HG02610 (cell line): ENCODE measurements at regions not wholly inside any gene's neighbourhood (a gene's known extent, or its start where the extent isn't known, plus 50 kb on each side); places are given as distances from the start of the nearest gene placed in this dataset.
"Not testable (repeated sequence)": the region's sequence is repeated elsewhere in the genome, so short reads cannot be mapped to it uniquely, and the experiment has no call there.

Experiments used
- ATAC-seq: cut with Tn5 transposase; IDR thresholded peaks from one replicate; pipeline ENCODE4 v1.9.1; 2021; ENCODE audit warnings: mild to moderate bottlenecking, moderate library complexity; ENCODE audit not compliant: unreplicated experiment

DNA sequence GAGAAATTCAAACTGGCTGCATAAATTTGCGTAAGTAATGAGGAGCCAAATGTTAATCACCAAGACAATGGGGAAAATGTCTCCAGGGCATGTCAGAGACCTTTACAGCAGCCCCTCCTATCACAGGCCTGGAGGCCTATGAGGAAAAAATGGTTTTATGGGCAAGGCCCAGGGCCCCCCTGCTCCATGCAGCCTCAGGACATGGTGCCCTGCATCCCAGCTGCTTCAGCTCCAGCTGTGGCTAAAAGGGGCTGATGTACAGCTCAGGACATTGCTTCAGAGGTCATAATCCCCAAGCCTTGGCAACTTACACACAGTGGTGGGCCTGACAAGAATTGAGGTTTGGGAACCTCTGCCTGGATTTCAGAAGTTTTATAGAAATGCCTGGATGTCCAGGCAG is 126.2 kb upstream of the TGFBR2 start:
- not testable (repeated sequence) for ATAC-seq

DNA sequence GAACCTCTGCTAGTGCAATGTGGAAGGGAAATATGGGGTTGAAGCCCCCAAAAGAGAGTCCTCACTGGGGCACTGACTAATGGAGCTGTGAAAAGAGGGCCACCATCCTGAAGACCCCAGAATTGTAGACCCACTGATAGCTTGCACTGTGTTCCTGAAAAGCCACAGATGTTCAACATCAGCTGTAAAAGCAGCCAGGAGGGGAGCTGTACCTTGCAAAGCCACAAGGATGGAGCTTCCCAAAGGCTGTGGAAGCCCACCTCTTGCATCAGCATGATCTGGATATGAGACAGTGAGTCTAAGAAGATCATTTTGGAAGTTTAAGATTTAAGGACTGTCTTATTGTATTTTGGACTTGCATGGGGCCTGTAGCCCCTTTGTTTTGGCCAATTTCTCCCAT is 125.8 kb upstream of the TGFBR2 start:
- no peak for ATAC-seq

DNA sequence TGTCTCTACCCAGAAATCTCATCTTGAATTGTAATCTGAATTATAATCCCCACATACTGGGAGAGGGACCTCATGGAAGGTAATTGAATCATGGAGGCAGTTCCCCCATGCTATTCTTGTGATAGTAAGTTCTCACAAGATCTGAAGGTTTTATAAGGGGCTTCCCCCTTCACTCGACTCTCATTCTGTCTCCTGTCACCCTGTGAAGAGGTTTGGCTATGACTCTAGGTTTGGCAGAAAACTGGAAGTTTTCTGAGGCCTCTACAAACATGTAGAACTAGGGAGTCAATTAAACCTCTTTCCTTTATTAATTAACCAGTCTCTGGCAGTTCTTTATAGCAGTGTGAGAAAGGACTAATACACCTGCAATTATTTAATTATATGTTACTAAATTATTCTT is 125.2 kb upstream of the TGFBR2 start:
- no peak for ATAC-seq

DNA sequence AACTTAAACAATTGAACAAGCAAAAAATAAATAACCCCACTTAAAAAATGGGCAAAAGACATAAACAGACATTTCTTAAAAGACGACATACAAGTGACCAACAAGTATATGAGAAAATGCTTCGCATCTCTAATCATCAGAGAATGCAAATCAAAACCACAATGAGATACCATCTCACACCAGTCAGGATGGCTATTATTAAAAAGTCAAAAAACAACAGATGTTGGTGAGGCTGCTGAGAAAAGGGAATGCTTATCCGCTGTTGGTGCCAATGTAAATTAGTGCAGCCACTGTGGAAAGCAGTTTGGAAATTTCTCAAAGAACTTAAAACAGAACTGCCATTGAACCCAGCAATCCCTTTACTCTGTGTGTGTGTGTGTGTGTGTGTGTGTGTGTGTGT is 122.2 kb upstream of the TGFBR2 start:
- ATAC-seq: not testable (repeated sequence)

DNA sequence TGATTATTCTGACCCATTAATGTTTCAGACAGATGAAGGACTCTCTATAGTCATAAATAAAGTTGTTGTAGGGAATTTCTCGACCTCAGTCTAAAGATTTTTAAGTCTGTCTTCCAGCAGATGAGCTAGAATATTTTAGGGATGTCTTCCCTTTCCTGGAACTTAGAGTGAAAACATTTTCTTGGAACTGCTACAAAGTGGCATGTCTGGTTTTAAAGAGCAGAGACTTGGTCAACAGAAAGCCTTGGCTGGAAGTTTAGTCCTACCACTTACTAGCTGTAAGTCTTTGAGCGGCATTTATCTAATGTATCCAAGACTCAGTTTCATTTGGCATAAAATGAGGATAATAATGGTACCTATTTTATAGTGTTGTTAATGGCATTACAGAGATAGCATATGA is 120.0 kb upstream of the TGFBR2 start:
- no peak for ATAC-seq

DNA sequence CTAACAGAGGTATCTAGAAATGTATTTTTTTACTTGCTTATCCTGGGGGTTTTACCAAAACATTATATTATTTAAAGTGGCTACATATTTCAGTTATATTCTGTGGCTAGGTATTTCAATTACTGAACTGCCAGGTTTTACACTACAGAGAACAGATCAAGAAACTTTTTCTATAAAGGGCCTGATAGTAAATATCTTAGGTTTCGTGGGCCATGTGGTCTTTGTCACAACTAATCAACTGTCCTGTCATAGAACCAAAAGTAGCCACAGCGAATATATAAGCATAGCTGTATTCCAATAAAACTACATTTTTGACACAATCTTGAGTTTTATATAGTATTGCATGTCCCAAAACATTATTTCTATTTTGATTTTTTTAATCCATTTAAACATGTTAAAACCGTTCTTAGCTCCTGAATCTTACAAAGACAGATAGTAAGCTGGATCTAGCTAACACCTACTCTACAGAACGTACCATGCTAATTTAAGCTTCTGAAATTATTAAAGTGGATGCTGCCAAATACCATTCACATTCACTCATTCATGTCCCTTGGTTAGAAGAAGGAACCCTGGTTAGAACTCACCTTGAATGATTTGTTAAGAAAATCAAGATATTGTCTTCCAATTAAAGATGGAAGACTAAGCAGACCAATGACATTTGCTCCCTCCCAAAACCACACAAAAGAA is 118.2 kb upstream of the TGFBR2 start:
- ATAC-seq: no peak

DNA sequence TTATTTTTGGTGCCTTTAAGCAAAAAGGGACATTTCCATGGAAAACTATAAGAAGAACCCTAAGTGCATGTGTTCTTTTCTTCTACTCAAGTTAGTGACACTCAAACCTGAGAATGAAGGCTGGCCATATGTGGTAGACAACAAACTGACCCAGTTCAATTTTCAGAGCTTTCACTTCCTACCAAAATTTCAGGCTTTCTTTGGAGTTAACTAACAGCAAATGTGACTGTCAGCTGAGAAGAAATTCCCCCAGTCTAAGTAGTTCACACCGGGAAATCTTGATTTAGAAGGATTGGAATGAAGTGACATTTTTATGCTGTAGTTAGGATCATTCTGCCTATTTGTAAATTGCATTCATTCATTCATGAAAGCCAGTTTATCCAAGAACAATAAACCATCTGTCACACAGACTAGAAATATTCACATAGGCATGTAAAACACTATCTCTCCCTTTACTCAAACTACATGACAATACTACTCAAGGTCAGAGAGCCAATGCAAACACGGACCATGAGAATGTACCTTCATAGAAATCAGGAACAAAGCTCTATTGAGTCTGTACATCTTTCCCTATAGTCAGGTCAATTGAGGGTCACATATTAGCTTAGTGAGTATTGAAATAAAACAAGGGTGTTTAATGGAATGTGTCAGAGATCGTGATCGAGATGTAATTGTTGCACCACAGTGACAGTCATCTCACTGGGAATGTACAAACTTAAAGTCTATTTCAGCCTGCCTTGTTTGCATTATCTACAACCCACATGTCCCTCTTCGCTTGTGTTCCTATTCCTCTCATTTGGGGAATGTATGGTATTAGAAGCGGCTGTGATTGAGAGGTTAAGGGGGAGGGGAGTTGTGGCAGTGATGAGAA is 113.8 kb upstream of the TGFBR2 start:
- ATAC-seq: no peak

DNA sequence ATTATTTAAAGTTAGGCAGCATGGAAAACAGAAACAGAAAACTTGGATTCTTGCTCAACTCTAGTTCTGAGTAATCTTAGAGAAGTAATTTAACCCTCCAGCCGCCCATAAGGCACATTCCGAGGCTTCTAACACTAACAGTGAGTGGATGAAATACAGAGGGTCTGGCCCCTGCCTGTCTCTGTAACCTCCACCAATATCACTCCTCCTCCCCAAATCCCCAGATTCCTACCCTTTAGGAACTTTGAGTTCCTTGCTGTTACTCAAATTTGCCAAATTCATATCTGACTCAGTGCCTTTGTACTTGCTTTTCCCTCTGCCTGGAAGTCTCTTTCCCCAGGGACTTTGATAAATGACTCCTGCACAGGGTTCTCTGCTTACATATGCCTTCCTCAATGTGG is 112.5 kb upstream of the TGFBR2 start:
- no peak for ATAC-seq

DNA sequence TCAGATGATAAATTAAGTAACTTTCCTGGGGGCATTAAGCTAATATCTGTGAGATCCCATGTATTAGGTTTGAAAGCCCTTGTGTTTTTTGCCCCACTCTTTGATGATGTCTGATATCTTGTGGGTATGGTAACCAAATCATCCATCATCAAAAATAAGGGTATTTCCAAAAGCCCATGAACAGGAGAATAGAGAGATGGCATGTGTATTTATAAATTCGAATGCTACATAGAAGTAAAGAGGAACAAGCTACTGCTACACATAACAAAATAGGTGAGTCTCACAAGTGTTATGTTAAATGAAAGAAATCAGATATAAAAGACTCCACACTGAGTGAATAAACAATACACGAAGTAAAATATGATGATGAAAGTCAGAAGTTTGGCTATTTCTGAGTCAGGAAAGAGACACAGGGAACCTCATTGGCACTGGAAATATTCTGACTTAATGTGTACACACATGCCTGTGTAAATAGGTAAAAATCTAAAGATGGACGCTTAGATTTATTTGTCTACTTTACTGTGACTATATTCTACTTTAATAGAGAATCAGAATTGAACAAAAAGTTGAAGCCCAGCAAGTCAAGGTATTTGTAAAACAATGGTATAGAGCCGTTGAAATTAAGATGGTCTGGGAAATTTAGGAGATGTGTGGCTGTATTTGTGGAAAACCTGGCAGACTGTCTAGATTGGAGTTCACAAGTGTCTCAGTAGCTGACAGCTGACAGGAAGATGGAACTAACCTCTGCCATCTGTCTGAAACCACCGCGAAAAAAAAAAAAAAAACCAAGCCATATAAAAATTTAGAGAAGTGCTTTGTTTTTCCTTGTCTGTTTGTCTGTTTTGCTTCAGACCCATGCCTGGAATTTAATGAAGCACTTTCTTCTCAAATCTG is 111.0 kb upstream of the TGFBR2 start:
- no peak for ATAC-seq

DNA sequence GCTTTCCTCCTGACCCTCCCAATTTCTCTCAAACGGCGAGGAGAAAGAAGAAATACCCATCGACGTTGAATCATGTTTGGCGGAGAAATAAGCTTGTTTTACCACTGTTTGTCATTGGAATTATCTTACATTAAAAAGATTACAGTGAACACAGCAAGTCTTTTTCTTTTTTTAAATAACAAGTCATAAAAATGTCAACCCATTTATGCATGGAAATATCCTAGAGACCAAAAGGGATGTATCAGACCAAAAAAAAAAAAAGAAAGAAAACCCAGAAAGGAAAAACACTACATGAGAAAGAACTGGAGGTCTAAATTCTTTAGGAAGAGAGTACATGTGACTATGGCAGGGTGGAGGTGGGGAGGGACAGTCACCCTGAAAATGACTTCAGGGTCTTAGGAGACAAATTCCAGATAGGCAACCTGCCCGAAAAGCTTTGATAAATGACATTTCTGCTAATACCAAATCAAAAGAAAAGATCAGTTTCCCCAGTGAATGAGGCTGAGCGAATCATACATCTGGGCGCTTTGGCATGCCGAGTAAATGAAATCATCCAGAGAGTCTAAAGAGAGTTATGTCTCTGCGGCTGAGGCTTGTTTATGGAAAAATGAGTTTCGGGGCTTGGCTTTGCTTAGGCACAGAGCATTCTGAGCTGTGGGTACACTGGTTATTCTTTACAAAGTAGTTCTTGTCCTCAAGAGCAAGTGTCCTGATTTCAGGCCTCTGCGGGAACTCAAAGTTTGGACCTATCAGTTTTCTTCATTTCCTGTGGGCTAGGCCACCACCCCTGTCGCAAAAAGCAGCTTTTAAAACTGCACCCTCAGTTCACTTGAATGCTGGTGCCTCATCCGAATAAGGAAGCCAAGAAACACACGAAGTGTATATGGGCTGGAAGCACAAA is 110.1 kb upstream of the TGFBR2 start:
- no peak for ATAC-seq

DNA sequence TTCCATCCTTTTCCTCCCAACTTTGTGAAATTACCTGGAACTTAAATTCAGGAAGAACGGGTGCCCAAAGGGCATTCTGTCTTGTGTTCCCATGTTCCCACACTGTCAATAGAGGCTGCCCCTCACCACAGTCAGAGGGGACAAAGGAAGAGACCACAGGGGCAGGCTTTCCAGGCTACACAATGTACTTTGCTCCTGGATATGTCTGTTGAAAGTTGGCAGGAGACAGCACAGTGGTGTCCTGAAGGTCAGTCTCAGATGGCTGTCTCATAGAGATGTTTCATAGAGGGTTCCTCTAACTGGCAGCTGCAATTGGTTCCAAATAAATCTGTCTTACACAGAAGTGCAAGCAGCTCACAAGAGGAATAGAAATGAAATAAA is 107.8 kb upstream of the TGFBR2 start:
- no peak for ATAC-seq

DNA sequence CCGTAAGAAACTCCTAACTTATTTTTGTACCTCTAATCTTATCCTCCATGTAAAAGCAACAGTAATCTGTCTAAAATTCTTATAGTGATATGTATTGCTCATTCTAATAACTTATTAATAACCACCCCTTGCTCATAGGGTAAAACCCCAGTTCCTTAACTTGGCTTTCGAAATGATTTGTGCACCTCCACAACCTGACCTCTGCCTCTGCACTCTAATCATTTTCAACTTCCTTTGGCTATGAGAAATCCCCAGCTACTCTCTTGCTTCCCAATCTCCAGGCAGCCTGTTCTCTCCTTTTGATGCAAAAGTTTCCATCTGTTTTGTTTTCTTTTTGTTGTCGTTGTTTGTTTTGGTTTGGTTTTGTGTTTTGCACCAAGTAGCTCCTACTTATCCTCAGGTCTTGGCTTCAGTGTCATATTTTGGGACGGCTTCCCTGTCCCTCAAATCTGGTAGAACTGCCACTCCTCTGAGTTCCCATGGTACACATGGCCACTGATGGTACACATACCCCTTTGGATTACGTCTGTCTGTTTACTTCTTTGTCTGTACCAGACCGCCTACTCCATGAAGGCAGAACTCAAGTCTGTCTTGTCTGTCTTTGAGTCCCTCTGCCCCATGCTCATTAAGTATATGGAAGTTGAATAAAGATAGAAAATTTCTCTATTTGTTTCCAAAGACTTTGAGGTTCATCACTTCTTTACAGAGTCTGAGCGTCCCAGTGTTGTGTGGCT is 105.6 kb upstream of the TGFBR2 start:
- ATAC-seq: peak; percentile 97

DNA sequence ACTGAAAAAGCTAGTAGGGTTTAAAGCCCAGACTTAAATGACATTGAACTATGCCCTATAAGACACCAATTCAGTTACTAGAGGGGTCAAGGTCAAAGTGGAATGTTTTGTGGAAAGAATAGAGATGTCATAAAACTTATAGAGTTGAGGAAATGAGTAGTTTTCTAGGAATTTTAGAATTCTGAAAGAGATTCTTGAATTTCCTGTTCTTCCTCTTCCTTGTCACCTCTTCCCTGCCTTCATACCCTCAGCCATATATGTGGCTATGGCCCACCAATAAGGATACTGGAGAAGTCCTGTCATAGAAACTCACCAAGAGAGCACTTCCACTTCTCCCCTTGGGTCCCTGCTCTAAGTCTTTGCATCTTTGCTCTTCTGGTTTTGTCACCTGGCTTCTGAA is 104.9 kb upstream of the TGFBR2 start:
- ATAC-seq: no peak

DNA sequence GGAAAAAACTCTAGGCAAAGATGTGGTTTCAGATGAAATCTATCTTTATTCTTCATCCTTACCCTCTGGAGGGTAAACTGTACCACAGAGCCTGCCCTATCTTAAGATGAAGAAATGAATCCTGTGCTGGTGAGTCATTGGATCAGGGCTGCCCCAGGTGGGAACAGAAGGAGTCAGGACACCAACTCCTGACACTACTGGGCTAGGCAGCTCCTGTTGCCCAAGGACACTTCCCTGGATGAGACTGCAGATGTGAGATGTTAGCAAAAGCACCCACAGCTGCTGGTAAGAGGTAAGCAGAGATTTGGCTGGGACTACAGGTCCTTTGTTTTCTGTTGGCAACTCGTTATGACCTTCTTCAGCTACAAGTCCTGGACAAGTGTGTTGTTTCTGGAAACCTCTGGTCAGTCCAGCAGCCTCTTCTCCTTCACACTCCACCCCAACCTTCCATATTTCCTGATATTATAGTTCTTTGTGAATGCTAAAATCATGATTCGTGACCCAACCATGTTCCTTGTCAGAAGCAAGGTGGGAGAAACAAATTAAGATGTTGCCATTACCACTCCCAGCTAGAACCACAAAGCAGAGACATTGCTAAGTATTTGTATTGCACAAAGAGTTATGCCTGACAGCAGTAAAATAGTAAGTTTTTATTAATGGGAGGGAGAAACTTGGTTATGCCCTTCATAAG is 104.2 kb upstream of the TGFBR2 start:
- ATAC-seq: no peak

DNA sequence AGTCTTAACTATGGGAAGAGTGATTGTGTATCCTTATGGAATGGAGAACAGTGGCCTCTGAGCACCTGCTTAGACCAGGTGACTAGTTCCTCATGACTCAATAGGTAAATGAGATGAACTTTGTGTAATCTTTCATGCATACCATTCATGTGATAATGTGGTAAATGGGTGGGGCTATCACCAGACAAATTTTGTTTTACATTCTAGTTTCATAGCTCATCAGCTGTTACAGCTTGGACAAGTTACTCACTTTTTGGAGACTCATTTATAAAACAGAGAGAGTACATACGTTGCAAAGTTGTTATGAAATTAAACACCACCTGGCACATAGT is 103.7 kb upstream of the TGFBR2 start:
- peak; percentile 23 for ATAC-seq

DNA sequence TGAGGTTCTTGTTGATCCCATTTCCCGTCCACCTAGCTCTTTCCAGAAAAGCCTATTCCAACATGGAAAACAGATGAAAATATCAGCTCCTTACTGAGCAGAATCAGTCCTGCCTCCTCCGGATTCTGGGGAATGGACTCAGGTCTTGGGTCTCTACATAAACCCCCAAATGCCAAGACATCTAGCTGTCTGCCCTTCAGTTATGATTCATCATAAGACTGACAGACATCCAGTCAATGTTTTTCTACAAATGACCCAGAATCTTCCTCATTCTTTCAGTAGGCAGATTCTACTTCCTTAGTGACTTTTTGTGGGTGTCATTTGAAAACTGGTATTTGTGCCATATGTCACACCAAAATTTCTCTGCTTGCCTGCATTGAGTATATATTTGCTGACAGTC is 103.0 kb upstream of the TGFBR2 start:
- no peak for ATAC-seq

DNA sequence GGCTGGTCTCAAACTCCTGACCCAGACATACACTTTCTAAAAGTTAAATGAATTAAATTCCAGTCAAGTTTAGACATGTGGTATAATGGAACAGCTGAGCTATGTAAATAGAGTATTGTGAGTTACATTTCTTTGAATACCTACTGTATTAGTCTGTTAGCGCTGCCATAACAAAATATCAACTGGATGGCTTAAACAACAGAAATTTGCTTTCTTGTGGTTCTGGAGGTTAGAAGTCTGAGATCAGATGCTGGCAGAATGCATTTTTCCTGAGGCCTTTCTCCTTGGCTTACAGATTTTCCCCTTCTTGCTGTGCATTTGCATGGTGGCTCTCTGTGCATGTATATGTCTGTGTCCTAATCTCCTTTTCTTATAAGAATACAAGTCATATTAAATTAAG is 101.5 kb upstream of the TGFBR2 start:
- ATAC-seq: no peak

DNA sequence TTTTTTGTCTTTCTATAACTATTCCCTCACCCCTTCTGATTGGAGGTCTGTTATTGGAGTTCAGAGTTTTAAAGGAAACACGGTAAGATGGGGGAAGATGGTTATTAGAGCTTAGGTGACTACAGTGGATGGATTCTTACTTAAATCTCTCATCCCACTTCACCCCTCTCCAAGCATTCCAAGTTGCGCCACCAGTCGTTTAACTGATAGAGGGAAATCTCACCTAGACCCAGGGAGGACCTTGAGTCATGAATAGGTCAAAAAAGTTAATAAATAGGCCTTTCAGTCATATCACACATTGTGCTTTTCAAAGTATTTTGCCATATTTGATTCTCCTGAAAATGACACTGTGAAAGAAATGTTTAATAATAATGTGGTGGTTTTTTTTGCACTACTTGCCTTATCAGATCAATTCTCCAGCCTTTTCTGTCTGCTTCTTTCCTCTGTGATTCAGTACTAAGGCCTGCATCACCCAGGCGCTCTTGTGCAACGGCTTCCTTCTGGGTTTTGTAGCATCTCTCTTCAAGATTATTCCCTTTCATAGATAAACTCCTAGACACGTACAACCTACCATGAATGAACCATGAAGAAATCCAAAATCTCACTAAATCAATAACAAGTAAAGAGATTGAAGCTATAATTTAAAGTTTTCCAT is 100.4 kb upstream of the TGFBR2 start:
- ATAC-seq: no peak

DNA sequence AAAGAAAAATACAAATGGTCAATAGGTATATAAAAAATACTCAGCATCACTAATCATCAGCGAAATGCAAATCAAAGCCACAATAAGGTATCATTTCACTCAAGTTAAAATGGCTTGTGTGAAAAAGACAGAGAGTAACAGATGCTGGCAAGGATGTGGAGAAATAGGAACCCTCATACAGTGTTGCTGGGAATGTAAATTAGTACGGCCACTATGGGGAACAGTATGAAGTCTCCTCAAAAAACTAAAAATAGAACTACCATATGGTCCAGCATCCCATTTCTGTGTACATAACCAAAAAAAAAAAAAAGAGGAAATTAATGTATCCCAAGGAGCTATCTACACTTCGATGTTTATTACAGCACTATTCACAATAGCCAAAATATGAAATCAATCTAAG is 98.1 kb upstream of the TGFBR2 start:
- ATAC-seq: no peak
